GM18868 (cell line): ENCODE measurements at regions not wholly inside any gene's neighbourhood (a gene's known extent, or its start where the extent isn't known, plus 50 kb on each side); places are given as distances from the start of the nearest gene placed in this dataset.

Experiments used
- ATAC-seq: cut with Tn5 transposase; IDR thresholded peaks from one replicate; pipeline ENCODE4 v1.9.1; 2021; ENCODE audit warnings: mild to moderate bottlenecking, moderate library complexity; ENCODE audit not compliant: unreplicated experiment

GRCh38 chr2:62305421-62306176, 109.7 kb downstream of the B3GNT2 start:
- ATAC-seq, result no peak

- ATAC-seq, result no peak
Observed at GRCh38 chr2:62304429-62305417, 108.8 kb downstream of the B3GNT2 start.

GRCh38 chr2:62303788-62304187, 107.9 kb downstream of the B3GNT2 start:
- ATAC-seq, result peak; percentile 33

GRCh38 chr2:62302631-62303435, 106.9 kb downstream of the B3GNT2 start:
- ATAC-seq, result no peak

- no peak for ATAC-seq
Observed at GRCh38 chr2:62300925-62301324, 105.0 kb downstream of the B3GNT2 start.

GRCh38 chr2:62297624-62298010, 101.7 kb downstream of the B3GNT2 start:
- no peak for ATAC-seq

GRCh38 chr2:62296832-62297623, 101.1 kb downstream of the B3GNT2 start:
- ATAC-seq, result no peak

GRCh38 chr2:62296034-62296831, 100.3 kb downstream of the B3GNT2 start:
- ATAC-seq, result no peak

GRCh38 chr2:62293490-62294271, 97.8 kb downstream of the B3GNT2 start:
- ATAC-seq, result peak; percentile 48

- peak; percentile 6 for ATAC-seq
Observed at GRCh38 chr2:62293151-62293489, 97.2 kb downstream of the B3GNT2 start.

GRCh38 chr2:62292190-62292589, 96.3 kb downstream of the B3GNT2 start:
- ATAC-seq, result no peak

GRCh38 chr2:62291517-62292137, 95.7 kb downstream of the B3GNT2 start:
- no peak for ATAC-seq

GRCh38 chr2:62291052-62291451, 95.1 kb downstream of the B3GNT2 start:
- ATAC-seq, result no peak

- peak; percentile 85 for ATAC-seq
Observed at GRCh38 chr2:62287899-62288880, 92.3 kb downstream of the B3GNT2 start.

GRCh38 chr2:62287282-62287681, 91.4 kb downstream of the B3GNT2 start:
- ATAC-seq, result no peak

GRCh38 chr2:62286089-62286785, 90.3 kb downstream of the B3GNT2 start:
- ATAC-seq, result no peak

- ATAC-seq, result no peak
Observed at GRCh38 chr2:62284980-62285379, 89.1 kb downstream of the B3GNT2 start.
